Fibroblast of mammary gland (primary cell): ENCODE measurements at regions not wholly inside any gene's neighbourhood (a gene's known extent, or its start where the extent isn't known, plus 50 kb on each side); places are given as distances from the start of the nearest gene placed in this dataset.

Experiments
- DNase-seq: peaks from one replicate; pipeline ENCODE4 v3.0.0-alpha.2; 2010; ENCODE audit warnings: low read depth
- H3K4me3 ChIP-seq: 2 replicates; pipeline ENCODE4 v1.5.1; 2011; ENCODE audit warnings: low read depth, mild to moderate bottlenecking, low read length, moderate library complexity; ENCODE audit not compliant: control insufficient read depth
- CTCF ChIP-seq: conservative IDR thresholded peaks from 2 replicates; pipeline ENCODE4 v1.5.1; 2011; ENCODE audit warnings: low read depth, low read length, inconsistent platforms; ENCODE audit not compliant: control insufficient read depth, insufficient read depth

GRCh38 chr11:27563641-27564040 lies 57.1 kb upstream of the LIN7C start:
- DNase-seq, result no peak
- no peak for TF ChIP-seq CTCF

GRCh38 chr11:27563201-27563600 lies 56.6 kb upstream of the LIN7C start:
- no peak for TF ChIP-seq CTCF
- H3K4me3 ChIP-seq, result no peak overlapping the region
- peak; percentile 21 for DNase-seq

More at GRCh38 chr11:27563641-27564040, 57.1 kb upstream of the LIN7C start:
- H3K4me3 ChIP-seq, result no peak overlapping the region

GRCh38 chr11:27558401-27558800 lies 51.8 kb upstream of the LIN7C start:
- no peak overlapping the region for H3K4me3 ChIP-seq
- no peak for TF ChIP-seq CTCF
- peak; percentile 9 for DNase-seq

GRCh38 chr11:27557226-27557625 lies 50.7 kb upstream of the LIN7C start:
- TF ChIP-seq CTCF, result no peak
- DNase-seq, result no peak
- no peak overlapping the region for H3K4me3 ChIP-seq
